ENCODE measurements at regions not wholly inside any gene's neighbourhood (a gene's known extent, or its start where the extent isn't known, plus 50 kb on each side); places are given as distances from the start of the nearest gene placed in this dataset.

DNA sequence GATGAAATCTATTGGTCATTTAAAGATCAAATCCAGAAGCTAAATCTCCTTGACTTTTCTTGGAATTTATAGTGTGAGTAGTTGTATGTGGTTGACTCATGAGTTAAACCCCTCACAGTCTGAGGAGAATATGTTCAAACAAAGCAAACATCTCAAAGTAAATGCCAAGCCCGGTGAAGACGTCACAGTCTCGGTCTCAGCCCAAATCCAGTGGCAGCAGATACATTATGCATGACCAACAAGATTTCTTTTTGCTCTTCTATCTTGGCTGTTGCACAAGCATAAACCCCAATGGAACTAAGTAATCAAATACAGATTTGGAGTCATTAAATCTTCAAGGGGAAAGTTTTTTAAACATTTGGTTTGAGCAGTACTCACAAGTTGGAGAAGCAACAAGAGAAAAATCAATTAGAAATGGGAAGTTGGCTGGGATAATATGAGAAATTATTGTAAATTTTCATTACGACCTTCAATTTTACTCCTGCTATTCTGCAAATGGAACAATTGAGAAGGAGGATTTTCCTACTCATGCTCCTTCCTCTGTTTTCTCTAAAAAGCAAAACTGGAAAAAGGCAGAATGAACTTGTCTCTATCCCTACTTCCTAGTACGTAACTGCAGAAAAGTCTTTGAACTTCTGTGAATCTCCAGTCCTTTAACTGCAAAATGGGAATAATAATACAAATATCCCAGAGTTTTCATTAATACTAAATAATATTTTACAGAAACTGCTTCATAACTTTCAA is 575.8 kb downstream of the NUF2 start:
- TF ChIP-seq YY1 (IDR thresholded peaks at IDR 0.05; ENCODE audit: low read depth) (no peak), RAD21 (IDR thresholded peaks at IDR 0.05; ENCODE audit: low read depth) (no peak), CEBPB (IDR thresholded peaks at IDR 0.05) (no peak), FOXM1 (IDR thresholded peaks at IDR 0.05; ENCODE audit: borderline replicate concordance, low read depth) (no peak), ZBTB7A (IDR thresholded peaks at IDR 0.05; ENCODE audit: low read depth) (no peak), TAF1 (IDR thresholded peaks at IDR 0.05; ENCODE audit: low read depth) (no peak), TCF12 (IDR thresholded peaks at IDR 0.05; ENCODE audit: low read depth) (no peak), NFIC (IDR thresholded peaks at IDR 0.05) (no peak)
- TF ChIP-seq, protein P1, sequence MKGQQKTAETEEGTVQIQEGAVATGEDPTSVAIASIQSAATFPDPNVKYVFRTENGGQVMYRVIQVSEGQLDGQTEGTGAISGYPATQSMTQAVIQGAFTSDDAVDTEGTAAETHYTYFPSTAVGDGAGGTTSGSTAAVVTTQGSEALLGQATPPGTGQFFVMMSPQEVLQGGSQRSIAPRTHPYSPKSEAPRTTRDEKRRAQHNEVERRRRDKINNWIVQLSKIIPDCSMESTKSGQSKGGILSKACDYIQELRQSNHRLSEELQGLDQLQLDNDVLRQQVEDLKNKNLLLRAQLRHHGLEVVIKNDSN (IDR thresholded peaks at IDR 0.05), result no peak
- TF ChIP-seq, protein P2, sequence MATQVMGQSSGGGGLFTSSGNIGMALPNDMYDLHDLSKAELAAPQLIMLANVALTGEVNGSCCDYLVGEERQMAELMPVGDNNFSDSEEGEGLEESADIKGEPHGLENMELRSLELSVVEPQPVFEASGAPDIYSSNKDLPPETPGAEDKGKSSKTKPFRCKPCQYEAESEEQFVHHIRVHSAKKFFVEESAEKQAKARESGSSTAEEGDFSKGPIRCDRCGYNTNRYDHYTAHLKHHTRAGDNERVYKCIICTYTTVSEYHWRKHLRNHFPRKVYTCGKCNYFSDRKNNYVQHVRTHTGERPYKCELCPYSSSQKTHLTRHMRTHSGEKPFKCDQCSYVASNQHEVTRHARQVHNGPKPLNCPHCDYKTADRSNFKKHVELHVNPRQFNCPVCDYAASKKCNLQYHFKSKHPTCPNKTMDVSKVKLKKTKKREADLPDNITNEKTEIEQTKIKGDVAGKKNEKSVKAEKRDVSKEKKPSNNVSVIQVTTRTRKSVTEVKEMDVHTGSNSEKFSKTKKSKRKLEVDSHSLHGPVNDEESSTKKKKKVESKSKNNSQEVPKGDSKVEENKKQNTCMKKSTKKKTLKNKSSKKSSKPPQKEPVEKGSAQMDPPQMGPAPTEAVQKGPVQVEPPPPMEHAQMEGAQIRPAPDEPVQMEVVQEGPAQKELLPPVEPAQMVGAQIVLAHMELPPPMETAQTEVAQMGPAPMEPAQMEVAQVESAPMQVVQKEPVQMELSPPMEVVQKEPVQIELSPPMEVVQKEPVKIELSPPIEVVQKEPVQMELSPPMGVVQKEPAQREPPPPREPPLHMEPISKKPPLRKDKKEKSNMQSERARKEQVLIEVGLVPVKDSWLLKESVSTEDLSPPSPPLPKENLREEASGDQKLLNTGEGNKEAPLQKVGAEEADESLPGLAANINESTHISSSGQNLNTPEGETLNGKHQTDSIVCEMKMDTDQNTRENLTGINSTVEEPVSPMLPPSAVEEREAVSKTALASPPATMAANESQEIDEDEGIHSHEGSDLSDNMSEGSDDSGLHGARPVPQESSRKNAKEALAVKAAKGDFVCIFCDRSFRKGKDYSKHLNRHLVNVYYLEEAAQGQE (IDR thresholded peaks at IDR 0.05; ENCODE audit: low read depth), result no peak
